ENCODE measurements at regions not wholly inside any gene's neighbourhood (a gene's known extent, or its start where the extent isn't known, plus 50 kb on each side); places are given as distances from the start of the nearest gene placed in this dataset.

GRCh38 chr14:105605464-105606304 is 79.3 kb downstream of the TMEM121 start:
- TF ChIP-seq EZH2 (IDR thresholded peaks at IDR 0.05), result no peak
- no peak for TF ChIP-seq FOXP2 (optimal IDR thresholded peaks at IDR 0.05; ENCODE audit: control extremely low read depth, extremely low read length, insufficient read depth)
- TF ChIP-seq POLR2AphosphoS5 (IDR thresholded peaks at IDR 0.05; ENCODE audit: borderline replicate concordance, low read depth, low read length), result no peak

Data from SK-N-MC (cell line).